ENCODE measurements at regions not wholly inside any gene's neighbourhood (a gene's known extent, or its start where the extent isn't known, plus 50 kb on each side); places are given as distances from the start of the nearest gene placed in this dataset.

- no peak for DNase-seq (ENCODE audit: extremely low read depth, low read depth)
Observed at GRCh38 chr1:102084771-102085535, 88.2 kb upstream of the OLFM3 start.

- no peak for DNase-seq (ENCODE audit: extremely low read depth, low read depth)
Observed at GRCh38 chr1:102083192-102083591, 86.5 kb upstream of the OLFM3 start.

DNA sequence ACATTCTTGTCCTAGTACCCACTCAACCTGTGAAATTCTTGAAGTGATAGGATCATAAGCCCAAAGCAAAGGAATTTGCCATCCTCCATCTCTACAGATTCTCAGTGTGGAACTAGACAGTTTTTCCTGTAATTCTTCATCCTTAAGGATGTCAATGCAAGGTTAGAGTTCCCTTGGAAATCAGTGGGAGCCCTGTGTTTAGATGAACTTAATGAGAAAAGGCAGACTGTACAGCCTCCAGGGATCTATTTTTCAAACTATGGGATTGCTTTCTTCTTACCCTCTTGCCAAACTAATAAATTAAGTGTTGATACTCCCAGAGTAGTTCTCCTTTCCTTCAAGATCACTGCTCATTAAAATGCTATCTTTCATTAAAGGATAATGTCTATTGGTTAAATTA lies 78.1 kb upstream of the OLFM3 start:
- no peak for DNase-seq (ENCODE audit: extremely low read depth, low read depth)

GRCh38 chr1:102071451-102071850 lies 74.7 kb upstream of the OLFM3 start:
- DNase-seq (ENCODE audit: extremely low read depth, low read depth) = no peak

DNA sequence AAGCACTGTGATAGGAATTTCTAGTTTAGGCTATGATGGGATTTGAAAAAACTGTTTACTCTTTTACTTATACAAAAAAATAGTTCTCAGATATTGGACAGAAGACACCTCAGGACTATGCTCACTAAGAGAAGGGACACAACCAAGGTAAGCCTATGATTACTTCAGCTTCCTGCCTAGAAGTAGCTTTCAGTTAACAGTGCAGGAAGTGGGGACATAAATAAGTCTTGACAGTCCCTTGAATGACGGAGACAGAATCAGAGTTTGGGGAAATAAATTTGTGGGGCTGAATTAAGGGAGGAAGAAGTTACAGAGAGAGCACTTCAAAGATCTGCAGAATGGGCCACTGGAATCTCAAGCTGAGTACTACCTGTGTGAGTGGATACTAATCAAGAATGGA lies 53.8 kb upstream of the OLFM3 start:
- no peak for DNase-seq (ENCODE audit: extremely low read depth, low read depth)

GRCh38 chr1:102047724-102048123 lies 51.0 kb upstream of the OLFM3 start:
- no peak for DNase-seq (ENCODE audit: extremely low read depth, low read depth)
